NCI-H2107 treated with DMSO at 0.1 percent for 48 hours (cell line): ENCODE measurements at regions not wholly inside any gene's neighbourhood (a gene's known extent, or its start where the extent isn't known, plus 50 kb on each side); places are given as distances from the start of the nearest gene placed in this dataset.
A peak's percentile ranks its signal among the peaks of the same experiment; 100 is the strongest.
"Not testable (repeated sequence)": the region's sequence is repeated elsewhere in the genome, so short reads cannot be mapped to it uniquely, and the experiment has no call there.

Experiments used
- DNase-seq: peaks from one replicate; lab custom pipeline; 2025; ENCODE audit not compliant: unreplicated experiment; lab: John Stamatoyannopoulos, UW

DNA sequence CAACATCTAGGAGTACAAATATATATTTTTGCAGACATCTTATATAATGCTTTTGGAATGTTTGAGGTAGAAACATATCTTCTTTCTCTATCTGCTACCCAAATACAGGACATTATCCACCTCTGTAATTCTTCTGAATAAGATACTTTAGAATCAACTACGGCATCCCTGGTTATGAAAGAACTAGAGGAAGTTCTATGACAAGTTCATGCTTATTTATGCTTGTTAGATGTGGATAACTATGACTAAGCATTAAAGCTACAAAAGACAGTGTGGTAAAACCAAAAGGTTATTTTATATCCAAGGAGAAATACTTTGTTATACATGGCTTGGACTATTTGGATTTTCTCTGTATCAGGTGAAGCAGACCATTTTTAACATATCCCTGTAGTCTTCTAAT lies 894.0 kb downstream of the KCNT2 start:
- no peak for DNase-seq

DNA sequence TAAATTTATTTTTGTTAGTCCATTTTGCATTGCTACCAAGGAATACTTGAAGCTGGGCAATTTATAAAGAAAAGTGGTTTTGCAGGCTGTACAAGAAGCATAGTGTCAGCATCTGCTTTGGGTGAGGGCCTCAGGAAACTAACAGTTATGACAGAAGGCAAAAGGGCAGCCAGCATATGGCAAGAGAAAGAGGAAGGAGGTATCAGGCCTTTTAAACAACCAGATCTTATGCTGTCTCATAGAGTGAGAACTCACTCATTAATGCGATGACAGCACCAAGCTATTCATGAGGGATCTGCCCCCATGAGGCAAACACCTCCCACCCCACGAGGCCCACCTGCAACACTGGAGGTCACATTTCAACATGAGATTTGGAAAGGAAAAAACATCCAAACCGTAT lies 898.4 kb downstream of the KCNT2 start:
- DNase-seq: no peak

DNA sequence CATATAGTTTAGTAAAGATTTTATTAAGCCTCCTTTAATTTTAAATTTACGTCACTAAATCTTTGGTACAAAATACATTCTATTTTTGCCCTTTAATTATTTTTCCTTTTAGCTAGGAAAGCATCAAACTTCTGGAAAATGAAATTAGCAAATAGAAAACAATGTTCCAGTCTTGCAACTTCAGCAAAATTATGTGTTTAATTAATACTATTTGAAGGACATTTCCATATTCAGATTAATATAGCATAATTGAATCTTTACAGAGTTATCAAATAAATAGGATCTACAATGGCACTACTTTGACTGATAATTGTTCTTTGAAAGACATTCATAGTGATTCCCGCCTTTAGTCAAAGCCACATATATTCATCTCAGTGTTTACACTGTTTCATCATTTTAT lies 904.2 kb downstream of the KCNT2 start:
- DNase-seq: no peak

DNA sequence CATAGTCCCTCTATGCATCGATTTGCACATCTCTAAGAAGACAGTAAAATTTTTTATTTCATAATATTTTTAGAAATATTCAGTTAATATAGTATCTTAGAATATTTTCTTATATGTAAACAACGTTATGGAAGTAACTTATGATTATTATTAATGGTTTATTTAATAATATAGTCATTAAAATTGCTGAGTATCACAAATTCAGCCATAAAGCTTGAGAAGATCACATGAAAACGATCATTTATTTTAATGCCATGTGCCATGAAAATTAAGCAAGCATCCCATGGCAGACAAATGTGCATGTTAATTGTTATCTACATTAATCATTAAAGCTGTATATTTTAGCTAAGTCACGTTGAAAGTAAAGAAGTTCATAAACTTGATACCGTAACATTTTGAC lies 907.1 kb downstream of the KCNT2 start:
- no peak for DNase-seq

DNA sequence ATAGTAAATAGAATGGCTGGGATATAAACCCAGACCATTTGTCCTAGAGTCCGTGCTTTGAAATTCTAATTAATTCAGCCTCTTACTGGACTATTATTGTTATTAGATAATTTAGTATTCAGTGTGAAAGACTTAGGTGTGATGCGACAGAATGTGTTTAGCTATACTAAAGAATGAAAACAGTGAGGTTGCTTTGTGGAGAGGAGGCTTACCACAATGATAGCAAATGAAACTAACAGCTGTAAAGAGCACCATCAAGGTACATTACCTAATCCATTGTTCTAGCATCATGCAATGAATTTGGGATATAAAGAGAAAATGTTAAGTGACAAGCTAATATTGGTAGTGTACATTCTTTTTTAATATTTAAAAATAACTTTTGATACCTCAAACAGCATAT lies 911.1 kb downstream of the KCNT2 start:
- DNase-seq: no peak

DNA sequence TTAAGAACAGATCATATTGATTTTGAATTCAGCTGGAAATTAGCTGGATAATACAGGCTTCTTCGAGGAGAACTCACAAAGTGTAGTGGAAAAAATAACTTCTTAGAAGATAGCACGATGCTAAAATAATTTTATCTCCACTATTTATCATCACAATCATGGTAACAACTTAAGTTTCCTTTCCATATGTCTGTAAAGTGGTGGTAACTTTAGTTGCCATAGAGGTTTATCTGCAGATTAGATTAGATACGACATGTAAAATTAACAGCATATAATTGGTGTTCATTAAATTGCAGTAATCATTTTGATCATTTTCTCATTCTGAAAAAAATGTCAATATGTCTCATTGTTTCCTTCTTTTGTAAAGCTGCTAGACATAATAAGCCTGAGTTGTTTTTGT lies 921.5 kb downstream of the KCNT2 start:
- DNase-seq: no peak

DNA sequence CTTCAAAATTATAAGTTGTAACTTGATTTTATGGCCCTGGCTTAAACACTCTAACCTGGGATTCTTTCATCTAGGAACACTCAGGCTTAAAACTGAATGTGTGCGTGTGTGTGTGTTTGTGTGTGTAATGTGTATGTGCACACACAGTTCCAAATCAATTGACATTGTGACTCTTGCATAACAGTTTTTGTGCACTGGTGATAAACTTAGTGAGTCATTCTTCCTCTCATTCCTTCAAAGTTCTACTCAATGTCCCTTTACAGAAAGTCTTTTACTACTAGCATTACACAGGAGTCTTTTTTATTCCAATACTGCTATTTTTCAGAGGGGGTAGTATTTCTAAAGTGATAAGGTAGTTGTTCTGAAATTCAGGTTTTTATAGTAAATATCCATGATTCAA lies 943.6 kb downstream of the KCNT2 start:
- DNase-seq: no peak

DNA sequence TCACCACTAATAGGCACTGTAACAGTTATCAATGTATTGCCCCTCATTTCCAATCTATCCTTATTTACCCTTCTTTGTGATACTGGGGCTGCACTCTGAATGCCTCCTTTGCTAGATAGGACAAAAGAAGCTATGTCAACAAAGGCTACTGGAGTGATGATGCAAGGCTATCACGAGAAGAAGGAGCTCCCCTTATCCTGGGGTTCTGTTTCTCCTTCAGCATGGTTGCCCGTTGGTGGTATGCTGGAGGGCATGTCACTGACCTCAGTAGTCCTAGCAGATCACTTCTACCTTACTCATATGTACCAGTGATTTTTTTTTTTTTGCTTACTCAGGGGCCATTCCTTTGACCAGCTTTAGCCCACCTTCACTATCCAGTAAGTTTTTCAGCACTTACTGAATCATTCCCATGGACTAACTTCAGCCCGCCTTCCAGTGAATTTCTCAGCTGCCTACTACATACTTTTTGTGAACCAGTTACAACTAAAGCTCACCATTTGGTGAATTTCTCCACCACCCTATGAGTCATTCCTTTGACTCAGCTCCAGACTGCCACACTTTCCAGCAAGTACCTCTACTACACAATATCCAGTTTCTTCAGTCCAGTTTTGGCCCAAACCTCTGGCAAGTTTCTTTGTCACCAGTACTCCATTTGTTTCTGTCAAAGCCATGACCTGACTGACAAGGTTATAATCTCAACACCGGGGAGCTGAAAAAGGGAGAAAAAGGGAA lies 944.5 kb downstream of the KCNT2 start:
- no peak for DNase-seq

DNA sequence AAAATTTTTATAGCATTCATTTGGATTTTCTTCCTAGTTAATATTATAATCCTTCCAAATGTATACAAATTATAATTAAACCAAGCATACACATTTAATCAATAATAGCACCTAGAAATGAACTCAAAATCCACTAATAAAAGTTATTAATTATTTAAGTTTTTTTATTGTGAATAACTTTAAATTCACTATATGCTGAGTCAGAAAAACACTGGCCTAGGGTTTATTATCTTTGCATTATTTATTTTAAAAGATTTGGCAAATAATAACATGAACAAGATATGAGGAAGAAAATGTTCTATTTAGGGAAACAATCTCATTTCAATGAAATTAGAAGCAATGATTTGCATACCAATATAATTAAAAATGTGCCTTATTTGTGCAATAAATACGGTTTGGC lies 951.5 kb downstream of the KCNT2 start:
- no peak for DNase-seq

DNA sequence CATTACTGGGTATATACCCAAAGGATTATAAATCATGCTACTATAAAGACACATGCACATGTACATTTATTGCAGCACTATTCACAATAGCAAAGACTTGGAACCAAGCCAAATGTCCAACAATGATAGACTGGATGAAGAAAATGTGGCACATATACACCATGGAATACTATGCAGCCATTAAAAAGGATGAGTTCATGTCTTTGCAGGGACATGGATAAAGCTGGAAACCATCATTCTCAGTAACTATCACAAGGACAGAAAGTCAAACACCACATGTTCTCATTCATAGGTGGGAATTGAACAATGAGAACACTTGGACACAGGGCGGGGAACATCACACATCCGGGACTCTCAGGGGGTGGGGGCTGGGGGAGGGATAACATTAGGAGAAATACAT lies 959.4 kb downstream of the KCNT2 start:
- DNase-seq: not testable (repeated sequence)

DNA sequence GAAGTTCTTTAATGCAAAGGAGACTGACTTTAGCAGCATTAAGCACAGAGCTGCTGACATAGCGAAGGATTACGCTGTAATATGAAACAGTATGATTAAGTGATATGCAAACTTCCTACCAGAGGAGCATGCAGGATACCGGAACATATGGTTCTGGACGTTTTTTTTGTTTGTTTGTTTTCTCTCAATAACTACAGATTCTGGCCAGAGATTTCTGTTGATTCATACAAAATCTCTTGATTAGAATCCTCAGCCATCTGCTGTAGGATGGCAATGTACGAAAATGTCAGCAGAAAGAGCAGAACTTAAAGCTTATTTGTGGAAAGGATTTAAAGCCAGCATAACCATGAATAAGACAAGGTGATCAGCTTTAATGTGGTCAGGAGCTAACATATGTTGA lies 970.7 kb downstream of the KCNT2 start:
- DNase-seq: peak; percentile 4

DNA sequence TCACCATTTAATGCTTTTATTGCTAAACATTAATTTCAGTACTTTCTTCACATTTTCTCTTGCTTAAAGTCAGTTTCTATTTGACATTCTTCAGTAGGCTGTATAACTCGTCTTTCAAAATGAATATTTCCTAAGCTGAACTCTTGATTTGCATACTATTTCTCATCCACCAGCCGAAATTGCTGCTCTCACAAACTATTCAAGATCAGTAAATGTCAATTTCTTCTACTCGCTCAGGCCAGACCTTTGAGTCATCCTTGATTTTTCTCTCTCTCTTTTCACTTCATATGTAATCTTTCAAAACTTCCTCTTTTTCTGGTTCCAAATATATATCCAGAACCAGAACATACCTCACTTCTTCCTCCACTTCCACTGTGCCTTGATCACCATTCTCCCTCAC lies 990.0 kb downstream of the KCNT2 start:
- no peak for DNase-seq

DNA sequence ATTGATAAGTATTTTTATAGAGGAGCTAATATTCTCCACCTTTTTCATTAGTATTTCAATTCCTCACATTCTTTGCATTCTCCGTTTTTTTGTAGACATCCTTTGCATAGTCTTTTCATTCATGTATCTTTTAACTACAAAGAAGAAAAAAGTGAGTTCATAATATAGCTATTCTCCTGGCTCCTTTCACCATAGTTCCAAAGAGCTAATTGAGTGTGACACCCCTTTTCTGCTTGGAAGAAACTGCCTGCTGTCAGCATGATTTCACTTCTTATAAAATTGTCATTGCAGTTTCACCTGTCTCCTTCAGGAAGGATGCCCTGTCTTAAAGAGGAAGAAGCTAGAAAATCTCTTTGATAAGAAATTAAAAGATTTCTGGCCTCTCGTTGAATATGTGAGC lies 991.1 kb downstream of the KCNT2 start:
- DNase-seq: no peak

DNA sequence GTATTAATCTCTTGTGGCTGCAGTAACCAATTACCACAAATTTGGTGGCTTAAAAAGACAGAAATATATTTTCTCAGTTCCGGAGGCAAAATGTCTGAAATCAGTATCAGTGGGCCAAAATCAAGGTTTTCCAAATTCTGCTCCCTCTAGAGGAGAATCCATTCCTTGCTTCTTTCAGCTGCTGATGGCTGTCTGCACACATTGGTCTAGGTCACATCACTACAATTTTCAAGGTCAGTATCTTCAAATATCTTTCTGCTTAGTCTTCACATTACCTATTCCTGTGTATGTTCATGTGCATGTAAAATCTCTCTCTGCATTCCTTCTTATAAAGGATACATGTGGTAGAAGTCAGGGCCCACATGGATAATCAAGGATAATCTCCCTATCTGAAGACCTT lies 999.4 kb downstream of the KCNT2 start:
- DNase-seq: no peak

DNA sequence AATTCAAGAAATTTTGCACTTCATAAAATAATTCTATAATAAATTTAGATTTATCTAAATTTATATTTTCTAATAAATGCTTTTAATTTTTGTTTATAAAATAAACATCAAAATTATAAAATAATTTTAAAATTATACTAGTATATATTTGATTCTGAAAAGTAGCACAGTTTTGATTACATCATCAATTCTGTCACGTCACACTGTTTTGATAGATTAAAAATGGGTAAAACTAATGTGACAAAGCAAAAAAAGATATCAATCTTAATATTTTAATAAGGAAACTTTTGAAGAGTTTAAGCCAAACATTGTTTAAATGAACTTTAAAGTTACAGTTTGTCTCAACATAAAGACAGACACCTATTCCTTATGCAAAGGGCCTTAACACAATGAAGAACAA lies 1001.8 kb downstream of the KCNT2 start:
- DNase-seq: no peak

DNA sequence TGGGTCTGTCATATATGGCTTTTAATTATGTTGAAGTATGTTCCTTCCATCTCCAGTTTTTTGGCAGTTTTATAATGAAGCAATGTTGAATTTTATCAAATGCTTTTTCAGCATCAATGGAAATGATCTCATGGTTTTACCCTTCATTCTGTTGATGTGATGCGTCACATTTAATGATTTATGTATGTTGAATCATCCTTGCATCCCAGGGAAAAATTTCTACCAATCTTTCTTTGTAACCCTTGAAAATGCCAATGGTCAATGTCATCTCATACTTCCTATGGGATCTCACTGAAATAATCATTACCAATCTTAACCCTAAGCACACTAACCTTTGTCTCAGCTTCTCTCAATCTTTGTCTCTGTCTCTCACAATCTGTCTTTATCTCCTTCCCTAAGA lies 1004.0 kb downstream of the KCNT2 start:
- DNase-seq: no peak

DNA sequence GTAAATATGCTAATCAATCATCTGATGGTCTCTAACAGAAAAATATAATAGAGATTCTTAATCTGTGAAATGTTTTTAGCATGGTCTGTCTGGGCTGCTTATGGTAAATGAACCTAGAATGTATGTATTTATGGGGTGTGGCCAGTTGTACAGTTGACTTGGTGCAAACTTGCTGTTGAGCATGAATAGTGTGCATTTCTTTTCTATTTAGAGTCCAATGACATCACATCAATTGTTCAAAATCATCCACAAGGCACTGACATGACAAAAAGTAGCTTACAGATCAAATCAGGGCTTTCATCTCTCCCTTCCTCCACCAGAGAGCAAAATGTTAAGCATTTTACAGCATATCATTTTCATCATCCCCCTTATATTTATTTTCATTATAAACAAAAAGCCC lies 1010.3 kb downstream of the KCNT2 start:
- DNase-seq: no peak

DNA sequence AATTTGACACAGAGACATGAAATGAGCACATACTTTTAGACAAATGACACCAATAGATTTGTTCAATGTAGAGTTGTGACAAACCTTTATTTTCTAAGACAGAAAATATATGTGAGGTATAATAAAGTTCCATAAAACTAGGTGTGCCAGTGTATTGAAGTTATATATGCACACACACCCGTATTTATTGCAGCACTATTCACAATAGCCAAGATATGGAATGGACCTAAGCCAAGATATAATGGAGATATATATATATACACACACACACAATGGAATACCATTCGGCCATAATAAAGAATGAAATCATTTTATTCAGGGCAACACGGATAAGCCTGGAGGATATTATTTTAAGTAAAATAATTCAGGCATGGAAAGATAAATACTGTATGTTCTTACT lies 1013.5 kb downstream of the KCNT2 start:
- no peak for DNase-seq

DNA sequence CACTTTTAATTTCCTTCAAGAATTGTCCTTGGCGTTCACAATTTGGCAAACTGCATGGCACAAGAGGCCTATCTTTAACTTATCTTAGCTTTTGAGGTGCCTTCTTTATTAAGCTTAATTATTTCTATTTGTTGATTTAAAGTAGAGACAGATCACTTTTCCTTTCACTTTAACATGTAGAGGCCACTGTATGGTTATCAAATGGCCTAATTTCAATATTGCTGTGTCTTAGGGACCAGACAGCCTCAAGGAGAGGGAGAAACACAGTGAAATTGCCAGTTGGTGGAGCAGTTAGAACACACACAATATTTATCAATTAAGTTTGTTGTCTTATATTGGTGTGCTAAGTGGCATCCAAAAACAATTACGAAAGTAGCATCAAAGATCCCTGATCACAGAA lies 1013.9 kb downstream of the KCNT2 start:
- DNase-seq: no peak

DNA sequence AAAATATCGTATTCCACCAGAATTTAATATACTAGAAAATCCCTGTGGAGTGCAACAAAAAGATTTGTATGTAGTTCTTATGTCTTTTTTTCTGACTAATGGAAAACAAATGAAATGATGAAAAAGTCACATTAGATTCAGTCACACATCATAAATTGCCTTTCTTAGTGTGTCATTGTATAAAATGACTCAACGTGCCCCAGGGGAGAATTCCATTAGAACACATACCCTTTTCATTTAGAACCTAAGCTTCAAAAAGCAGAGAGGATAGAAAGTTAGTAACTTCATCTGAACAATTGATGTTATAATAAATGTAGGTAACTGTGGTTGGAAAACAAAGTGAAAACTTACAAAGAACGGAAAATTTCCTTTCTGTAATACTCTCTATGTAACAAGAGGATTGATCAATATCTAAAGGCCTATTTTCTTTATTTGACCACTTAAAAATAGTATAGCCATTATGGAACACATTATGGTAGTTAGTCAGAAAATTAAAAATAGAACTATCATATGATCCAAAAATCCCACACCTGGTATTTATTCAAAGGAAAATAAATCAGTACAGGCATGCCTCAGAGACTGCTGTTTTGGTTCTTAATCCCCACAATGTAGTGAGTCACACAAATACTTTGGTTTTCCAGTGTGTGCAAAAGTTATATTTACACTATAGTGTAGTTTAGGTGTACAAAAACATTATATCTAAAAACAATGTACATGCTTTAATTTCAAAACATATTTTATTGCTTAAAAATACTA lies 1016.1 kb downstream of the KCNT2 start:
- DNase-seq: peak; percentile 30

DNA sequence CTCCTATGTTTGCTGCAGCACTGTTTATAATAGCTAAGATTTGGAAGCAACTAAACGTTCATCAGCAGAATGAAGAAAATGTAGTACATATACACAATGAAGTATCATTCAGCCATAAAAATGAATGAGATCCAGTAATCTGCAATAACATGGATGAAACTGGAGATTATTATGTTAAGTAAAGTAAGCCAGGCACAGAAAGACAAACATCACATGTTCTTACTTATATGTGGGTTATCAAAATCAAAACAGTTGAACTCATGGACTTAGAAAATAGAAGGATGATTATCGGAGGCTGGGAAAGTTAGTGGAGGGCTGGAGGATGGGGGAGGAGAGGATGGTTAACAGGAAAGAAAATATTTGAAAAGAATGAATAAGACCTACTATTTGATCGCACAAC lies 1017.6 kb downstream of the KCNT2 start:
- DNase-seq: no peak

DNA sequence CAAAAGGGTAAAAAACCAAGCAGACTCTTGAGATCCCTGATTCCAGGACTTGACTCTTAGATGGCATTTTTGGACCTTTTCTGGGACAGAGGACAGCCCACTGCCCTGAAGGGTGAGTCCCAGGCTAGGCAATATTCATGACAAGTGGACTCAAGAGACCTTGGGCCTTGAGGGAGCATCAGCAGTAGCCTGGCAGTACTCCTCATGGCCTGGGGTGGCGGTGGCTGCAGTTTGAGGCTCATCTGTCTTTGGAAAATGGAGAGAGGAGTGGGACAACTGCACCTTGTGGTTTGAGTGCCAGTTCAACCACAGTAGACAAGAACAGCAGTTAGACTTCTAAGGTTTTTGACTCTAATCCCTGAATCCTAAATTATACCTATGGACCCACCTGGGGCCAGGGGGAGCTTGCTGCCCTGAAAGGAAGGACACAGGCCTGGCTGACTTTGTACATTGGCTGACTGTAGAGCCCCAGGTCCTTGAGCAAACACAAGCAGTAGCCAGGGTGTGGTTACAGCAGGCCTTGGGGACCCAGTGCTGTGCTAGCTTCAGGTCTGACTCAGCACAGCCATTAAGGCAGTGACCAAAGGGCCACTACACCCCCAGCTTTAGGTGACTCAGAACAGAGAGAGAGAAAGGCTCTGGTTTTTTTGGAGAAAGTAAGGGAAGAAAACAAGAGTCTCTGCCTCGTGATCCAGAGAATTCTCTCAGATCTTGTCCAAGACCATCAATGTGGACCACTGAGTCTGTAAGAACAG lies 1023.2 kb downstream of the KCNT2 start:
- DNase-seq: no peak
